Ishikawa (cell line): ENCODE measurements at regions not wholly inside any gene's neighbourhood (a gene's known extent, or its start where the extent isn't known, plus 50 kb on each side); places are given as distances from the start of the nearest gene placed in this dataset.

ENCODE experiments used
- TAF1 ChIP-seq: IDR thresholded peaks from 2 replicates; pipeline ENCODE4 v1.6.1; 2012; ENCODE audit warnings: low read depth, mild to moderate bottlenecking
- TF ChIP-seq, protein P1 (sequence below): IDR thresholded peaks from 2 replicates; pipeline ENCODE4 v1.6.1; 2012

DNA sequence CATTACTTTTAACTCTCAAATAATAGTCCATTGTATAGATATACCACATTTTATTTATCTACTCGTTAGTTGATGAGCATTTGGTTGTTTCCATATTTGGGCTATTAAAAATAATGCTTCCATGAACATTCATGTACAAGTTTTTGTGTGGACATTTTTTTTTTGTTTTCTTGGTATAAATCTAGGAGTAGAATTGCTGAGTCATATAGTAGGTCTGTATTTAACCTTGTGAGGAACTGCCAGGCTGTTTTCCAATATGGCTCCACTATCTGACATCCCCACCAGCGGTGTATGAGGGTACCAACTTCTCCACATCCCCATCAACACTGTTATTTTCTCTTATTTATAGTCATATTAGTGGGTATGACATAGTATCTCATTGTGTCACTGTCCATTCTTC lies 143.1 kb downstream of the RAP2A start:
- TF ChIP-seq TAF1: no peak
- TF ChIP-seq, protein P1, sequence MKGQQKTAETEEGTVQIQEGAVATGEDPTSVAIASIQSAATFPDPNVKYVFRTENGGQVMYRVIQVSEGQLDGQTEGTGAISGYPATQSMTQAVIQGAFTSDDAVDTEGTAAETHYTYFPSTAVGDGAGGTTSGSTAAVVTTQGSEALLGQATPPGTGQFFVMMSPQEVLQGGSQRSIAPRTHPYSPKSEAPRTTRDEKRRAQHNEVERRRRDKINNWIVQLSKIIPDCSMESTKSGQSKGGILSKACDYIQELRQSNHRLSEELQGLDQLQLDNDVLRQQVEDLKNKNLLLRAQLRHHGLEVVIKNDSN: no peak
